Activated naive CD4-positive, alpha-beta T cell treated with anti-CD3 and anti-CD28 coated beads, Interleukin-2, amount 50 U/mL, for 24 hours (primary cell): ENCODE measurements at regions not wholly inside any gene's neighbourhood (a gene's known extent, or its start where the extent isn't known, plus 50 kb on each side); places are given as distances from the start of the nearest gene placed in this dataset.

Experiments used
- H3K27ac Mint-ChIP-seq: one replicate; pipeline ENCODE4 v1.8.0; 2021; ENCODE audit warnings: mild to moderate bottlenecking, mixed read lengths
- H3K27me3 Mint-ChIP-seq: one replicate; pipeline ENCODE4 v1.8.0; 2021; ENCODE audit warnings: mixed read lengths
- H3K36me3 Mint-ChIP-seq: one replicate; pipeline ENCODE4 v1.8.0; 2021; ENCODE audit warnings: mixed read lengths
- H3K4me1 Mint-ChIP-seq: one replicate; pipeline ENCODE4 v1.8.0; 2021; ENCODE audit warnings: mixed read lengths
- H3K4me3 Mint-ChIP-seq: one replicate; pipeline ENCODE4 v1.8.0; 2021; ENCODE audit warnings: mild to moderate bottlenecking, mixed read lengths
- H3K9me3 Mint-ChIP-seq: one replicate; pipeline ENCODE4 v1.8.0; 2021; ENCODE audit warnings: mixed read lengths

GRCh38 chr3:43870844-43871626 is 180.3 kb downstream of the ABHD5 start:
- Mint-ChIP-seq H3K27me3 (peaks cover 15% of the 10 kb centered on the region), H3K4me1 (no peaks in the 10 kb centered on the region), H3K36me3 (no peaks in the 10 kb centered on the region), H3K4me3 (no peak overlapping the region), H3K9me3 (no peaks in the 10 kb centered on the region), H3K27ac (no peak overlapping the region)

GRCh38 chr3:43871627-43872245 is 181.0 kb downstream of the ABHD5 start:
- Mint-ChIP-seq H3K27ac (no peak overlapping the region), H3K36me3 (no peaks in the 10 kb centered on the region), H3K4me1 (no peaks in the 10 kb centered on the region), H3K9me3 (no peaks in the 10 kb centered on the region), H3K4me3 (no peak overlapping the region), H3K27me3 (peaks cover 15% of the 10 kb centered on the region)

GRCh38 chr3:43872301-43872700 is 181.6 kb downstream of the ABHD5 start:
- Mint-ChIP-seq H3K27ac (no peak overlapping the region), H3K27me3 (peaks cover 15% of the 10 kb centered on the region)

GRCh38 chr3:43872901-43873300 is 182.2 kb downstream of the ABHD5 start:
- no peak overlapping the region for H3K4me3 Mint-ChIP-seq

More at GRCh38 chr3:43872301-43872700, 181.6 kb downstream of the ABHD5 start:
- no peaks in the 10 kb centered on the region for H3K36me3 Mint-ChIP-seq
- no peak overlapping the region for H3K4me3 Mint-ChIP-seq
- H3K4me1 Mint-ChIP-seq = no peaks in the 10 kb centered on the region
- H3K9me3 Mint-ChIP-seq = no peaks in the 10 kb centered on the region

DNA sequence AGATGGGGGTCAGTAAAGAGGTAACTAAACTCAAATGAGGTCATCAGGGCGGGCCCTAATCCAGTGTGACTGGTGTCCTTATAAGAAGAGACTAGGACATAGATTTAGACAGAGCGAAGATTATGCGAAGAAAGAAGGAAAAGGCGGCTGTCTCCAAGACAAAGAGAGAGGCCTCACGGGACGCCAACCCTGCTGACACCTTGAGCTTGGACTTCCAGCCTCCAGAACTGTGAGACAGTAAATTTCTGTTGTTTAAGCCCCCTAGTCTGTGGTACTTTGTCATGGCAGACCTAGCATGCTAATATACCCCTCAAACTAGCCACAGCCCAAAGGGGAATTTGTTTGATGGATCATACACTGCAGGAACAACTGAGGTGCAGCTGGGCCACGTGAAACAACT is 183.0 kb downstream of the ABHD5 start:
- Mint-ChIP-seq H3K27ac (no peak overlapping the region), H3K4me3 (no peak overlapping the region), H3K36me3 (no peaks in the 10 kb centered on the region), H3K4me1 (no peaks in the 10 kb centered on the region), H3K27me3 (peaks cover 12% of the 10 kb centered on the region), H3K9me3 (no peaks in the 10 kb centered on the region)

More at GRCh38 chr3:43872901-43873300, 182.2 kb downstream of the ABHD5 start:
- Mint-ChIP-seq H3K27ac (no peak overlapping the region), H3K27me3 (peaks cover 15% of the 10 kb centered on the region), H3K9me3 (no peaks in the 10 kb centered on the region), H3K4me1 (no peaks in the 10 kb centered on the region), H3K36me3 (no peaks in the 10 kb centered on the region)

DNA sequence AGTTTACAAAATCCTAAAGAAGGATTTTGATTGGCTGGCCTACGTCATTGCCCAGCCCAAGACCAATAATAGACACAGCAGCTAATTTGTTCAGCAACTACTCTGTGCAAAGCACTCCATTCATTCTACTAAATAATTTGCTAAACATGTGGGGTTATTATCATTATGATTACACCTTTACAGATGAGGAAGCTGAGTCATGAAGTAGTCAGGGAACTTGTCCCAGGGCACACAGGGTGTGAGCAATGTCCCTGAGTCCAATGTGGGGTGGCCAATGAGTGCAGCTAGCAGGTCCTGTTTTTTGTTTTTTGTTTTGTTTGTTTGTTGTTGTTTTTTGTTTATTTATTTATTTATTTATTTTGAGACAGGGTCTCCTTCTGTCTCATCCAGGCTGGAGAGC is 183.6 kb downstream of the ABHD5 start:
- Mint-ChIP-seq H3K4me1 (no peaks in the 10 kb centered on the region), H3K4me3 (no peak overlapping the region), H3K27me3 (peaks cover 9% of the 10 kb centered on the region), H3K9me3 (no peaks in the 10 kb centered on the region), H3K36me3 (no peaks in the 10 kb centered on the region), H3K27ac (no peak overlapping the region)

DNA sequence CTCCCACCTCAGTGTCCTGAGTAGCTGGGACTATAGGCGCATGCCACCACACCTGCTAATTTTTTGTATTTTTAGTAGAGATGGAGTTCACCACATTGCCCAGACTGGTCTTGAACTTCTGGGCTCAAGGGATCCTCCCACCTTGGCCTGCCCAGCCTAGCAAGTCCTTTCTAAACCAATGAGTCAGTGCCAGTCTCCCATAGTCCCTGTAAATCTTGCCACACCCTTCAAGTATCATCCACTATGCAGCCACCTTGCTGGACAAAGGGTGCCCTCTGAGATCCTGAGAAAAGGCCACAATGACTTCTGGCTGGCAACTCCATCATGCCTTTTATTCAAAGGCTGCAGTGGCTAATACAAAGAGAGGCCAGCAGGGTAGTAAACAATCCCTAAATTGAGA is 184.0 kb downstream of the ABHD5 start:
- Mint-ChIP-seq H3K36me3 (no peaks in the 10 kb centered on the region), H3K4me3 (no peak overlapping the region), H3K4me1 (no peaks in the 10 kb centered on the region), H3K9me3 (no peaks in the 10 kb centered on the region), H3K27me3 (peaks cover 5% of the 10 kb centered on the region), H3K27ac (no peak overlapping the region)

GRCh38 chr3:43876648-43877047 is 185.9 kb downstream of the ABHD5 start:
- Mint-ChIP-seq H3K9me3 (no peaks in the 10 kb centered on the region), H3K36me3 (no peaks in the 10 kb centered on the region), H3K27ac (no peak overlapping the region), H3K4me1 (no peaks in the 10 kb centered on the region), H3K4me3 (no peak overlapping the region), H3K27me3 (peaks cover 3% of the 10 kb centered on the region)

- no peak overlapping the region for H3K4me3 Mint-ChIP-seq
- H3K4me1 Mint-ChIP-seq = no peaks in the 10 kb centered on the region
- no peaks in the 10 kb centered on the region for H3K27me3 Mint-ChIP-seq
- no peaks in the 10 kb centered on the region for H3K36me3 Mint-ChIP-seq
- no peak overlapping the region for H3K27ac Mint-ChIP-seq
- H3K9me3 Mint-ChIP-seq = no peaks in the 10 kb centered on the region
These were observed 188.4 kb downstream of the ABHD5 start for GRCh38 chr3:43879166-43879565.

DNA sequence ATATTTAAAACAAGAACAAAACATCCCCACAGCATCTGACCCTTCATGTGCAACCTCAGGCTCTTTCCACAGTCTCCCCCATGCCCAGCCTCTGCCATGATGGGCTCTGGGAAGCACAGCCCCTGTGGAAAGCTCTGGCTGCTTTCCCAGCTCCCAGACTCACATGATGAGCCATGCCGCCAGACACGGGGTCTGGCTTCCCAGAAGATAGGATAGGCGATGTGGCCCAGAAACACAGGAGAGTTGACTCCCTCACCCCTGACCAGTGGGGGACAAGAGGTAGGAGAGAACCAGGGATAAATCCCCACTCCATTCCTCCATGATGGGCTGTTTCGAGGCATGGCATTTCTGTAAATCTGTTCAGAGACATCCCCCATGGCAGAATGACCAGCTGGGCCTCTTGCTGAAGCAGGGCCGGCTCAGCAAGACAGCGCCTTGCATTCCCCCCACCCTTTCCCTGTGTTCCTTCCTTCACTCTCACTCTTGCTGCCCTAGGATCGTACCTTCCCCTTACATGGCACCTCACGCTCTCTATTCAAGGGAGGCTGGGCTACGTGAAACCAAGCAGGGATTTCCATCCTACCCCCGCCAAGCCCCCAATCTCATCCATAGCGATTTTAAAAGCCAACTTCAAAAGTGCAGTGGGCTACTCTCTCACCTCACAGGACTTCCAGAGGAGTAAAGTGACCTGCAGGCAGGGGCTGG is 192.4 kb downstream of the ABHD5 start:
- Mint-ChIP-seq H3K27ac (no peak overlapping the region), H3K9me3 (no peaks in the 10 kb centered on the region), H3K27me3 (no peaks in the 10 kb centered on the region), H3K4me3 (no peak overlapping the region), H3K36me3 (no peaks in the 10 kb centered on the region), H3K4me1 (no peaks in the 10 kb centered on the region)

DNA sequence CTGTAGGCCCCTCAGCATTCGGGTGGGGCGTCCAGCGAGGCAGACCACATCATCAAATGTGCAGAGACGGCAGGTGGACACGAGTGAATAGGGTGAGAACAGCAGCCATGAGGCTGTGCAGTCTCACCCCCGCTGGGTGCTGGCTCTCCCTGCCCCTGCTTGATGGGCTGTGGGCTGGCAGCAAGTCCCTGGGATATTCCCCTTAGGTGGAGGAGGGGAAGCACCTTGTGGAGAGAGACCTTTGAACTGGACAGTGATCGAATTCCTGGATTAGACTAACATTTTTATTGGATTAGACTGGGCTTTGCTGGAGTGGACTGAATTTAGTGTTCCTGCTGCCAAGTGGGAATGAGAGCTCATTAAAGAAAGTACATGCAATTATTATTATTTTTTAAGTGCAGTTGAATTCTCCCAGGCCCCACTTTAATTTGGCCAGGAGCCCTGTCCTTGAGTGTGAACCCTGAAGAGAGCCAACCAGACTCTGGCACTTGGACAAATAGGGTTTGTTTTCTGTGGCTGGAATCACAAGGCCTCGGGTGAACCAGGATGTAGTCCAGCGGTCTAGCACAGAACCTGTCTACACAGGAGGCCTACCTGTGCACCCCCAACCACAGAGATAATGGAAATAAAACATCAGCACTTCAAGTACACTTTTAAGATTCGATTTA is 193.1 kb downstream of the ABHD5 start:
- Mint-ChIP-seq H3K36me3 (no peaks in the 10 kb centered on the region), H3K4me1 (no peaks in the 10 kb centered on the region), H3K27me3 (no peaks in the 10 kb centered on the region), H3K4me3 (no peak overlapping the region), H3K27ac (no peak overlapping the region), H3K9me3 (no peaks in the 10 kb centered on the region)

GRCh38 chr3:43884581-43884980 is 193.8 kb downstream of the ABHD5 start:
- no peaks in the 10 kb centered on the region for H3K4me1 Mint-ChIP-seq
- H3K27me3 Mint-ChIP-seq = peaks cover 1% of the 10 kb centered on the region
- H3K9me3 Mint-ChIP-seq = no peaks in the 10 kb centered on the region
- no peak overlapping the region for H3K27ac Mint-ChIP-seq
- H3K36me3 Mint-ChIP-seq = no peaks in the 10 kb centered on the region
- no peak overlapping the region for H3K4me3 Mint-ChIP-seq

GRCh38 chr3:43885908-43886618 is 195.3 kb downstream of the ABHD5 start:
- Mint-ChIP-seq H3K4me1 (no peaks in the 10 kb centered on the region), H3K27me3 (peaks cover 4% of the 10 kb centered on the region), H3K27ac (no peak overlapping the region), H3K4me3 (no peak overlapping the region), H3K36me3 (no peaks in the 10 kb centered on the region), H3K9me3 (no peaks in the 10 kb centered on the region)

- H3K4me3 Mint-ChIP-seq = no peak overlapping the region
- no peaks in the 10 kb centered on the region for H3K9me3 Mint-ChIP-seq
- peaks cover 5% of the 10 kb centered on the region for H3K4me1 Mint-ChIP-seq
- H3K27me3 Mint-ChIP-seq = peaks cover 30% of the 10 kb centered on the region
- no peak overlapping the region for H3K27ac Mint-ChIP-seq
- no peaks in the 10 kb centered on the region for H3K36me3 Mint-ChIP-seq
These were observed 201.3 kb downstream of the ABHD5 start for GRCh38 chr3:43892061-43892460.

DNA sequence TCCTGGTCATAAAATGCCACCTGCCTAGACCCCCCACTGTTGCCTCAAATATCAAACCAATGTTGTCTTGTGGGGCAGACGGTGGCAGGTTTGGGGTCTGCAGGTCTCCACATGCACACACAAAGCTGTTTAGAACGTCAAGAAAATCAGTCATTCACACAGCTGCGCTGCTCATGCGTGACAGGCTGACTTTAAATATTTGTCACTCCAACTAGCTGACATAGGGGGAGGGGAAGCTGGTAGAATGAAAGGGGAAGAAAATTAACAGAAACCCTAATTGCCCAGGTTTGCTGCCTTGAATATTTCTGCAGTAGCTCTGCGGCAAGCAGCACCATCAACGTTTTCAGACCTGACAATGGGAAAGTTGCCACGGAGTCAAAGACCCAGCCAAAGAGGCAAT is 201.8 kb downstream of the ABHD5 start:
- Mint-ChIP-seq H3K4me1 (peaks cover 5% of the 10 kb centered on the region), H3K4me3 (no peak overlapping the region), H3K27me3 (peaks cover 31% of the 10 kb centered on the region), H3K36me3 (no peaks in the 10 kb centered on the region), H3K9me3 (no peaks in the 10 kb centered on the region), H3K27ac (no peak overlapping the region)
